ENCODE measurements at regions not wholly inside any gene's neighbourhood (a gene's known extent, or its start where the extent isn't known, plus 50 kb on each side); places are given as distances from the start of the nearest gene placed in this dataset.

- Histone ChIP-seq H4K20me1 (ENCODE audit: control insufficient read depth, insufficient read depth) (no peaks in the 10 kb centered on the region), H3K4me2 (ENCODE audit: control insufficient read depth, insufficient read depth) (no peak overlapping the region), H3K27me3 (replicated peaks in 1 of 2; ENCODE audit: control insufficient read depth in 2 of 2, insufficient read depth in 2 of 2, low read length in 1 of 2) (no peaks in the 10 kb centered on the region), H3K9me3 (replicated peaks; ENCODE audit: control insufficient read depth, insufficient read depth, low read length) (no peaks in the 10 kb centered on the region), H3K4me1 (ENCODE audit: control insufficient read depth, insufficient read depth, low read length) (no peaks in the 10 kb centered on the region), H2AFZ (ENCODE audit: control insufficient read depth, low read depth, low read length) (no peak overlapping the region), H3K9ac (ENCODE audit: control insufficient read depth, insufficient read depth, low read length) (no peak overlapping the region), H3K4me3 (no peak overlapping the region), H3K79me2 (ENCODE audit: control insufficient read depth, insufficient read depth, low read length) (no peaks in the 10 kb centered on the region), H3K36me3 (ENCODE audit: control insufficient read depth in 2 of 2, insufficient read depth in 2 of 2, low read length in 1 of 2) (no peaks in the 10 kb centered on the region), H3K27ac (ENCODE audit: control insufficient read depth, insufficient read depth) (no peak overlapping the region)
- DNase-seq (ENCODE audit: low read depth, low spot score) (no peak), ATAC-seq (no peak), FAIRE-seq (no peak)
- RAD21 ChIA-PET (ENCODE audit: unreplicated experiment) = no interaction called here
- POLR2A ChIA-PET = no interaction called here
- 18% methylated on average over 9 of the region's 9 CpGs for WGBS (ENCODE audit: insufficient coverage, insufficient replicate concordance, low lambda C conversion rate, missing lambda C conversion rate)
- SMC1A ChIA-PET (ENCODE audit: uncharacterized antibody, unreplicated experiment) = no interaction called here
- in situ Hi-C loops (cut with MboI) (no loop called here), intact Hi-C loops (cut with micrococcal nuclease; ENCODE audit: unreplicated experiment) (no loop called here)
- BruUV-seq (replicated peaks) = no TSS peak
- CTCF ChIA-PET = no interaction called here
- TF ChIP-seq, protein P1, sequence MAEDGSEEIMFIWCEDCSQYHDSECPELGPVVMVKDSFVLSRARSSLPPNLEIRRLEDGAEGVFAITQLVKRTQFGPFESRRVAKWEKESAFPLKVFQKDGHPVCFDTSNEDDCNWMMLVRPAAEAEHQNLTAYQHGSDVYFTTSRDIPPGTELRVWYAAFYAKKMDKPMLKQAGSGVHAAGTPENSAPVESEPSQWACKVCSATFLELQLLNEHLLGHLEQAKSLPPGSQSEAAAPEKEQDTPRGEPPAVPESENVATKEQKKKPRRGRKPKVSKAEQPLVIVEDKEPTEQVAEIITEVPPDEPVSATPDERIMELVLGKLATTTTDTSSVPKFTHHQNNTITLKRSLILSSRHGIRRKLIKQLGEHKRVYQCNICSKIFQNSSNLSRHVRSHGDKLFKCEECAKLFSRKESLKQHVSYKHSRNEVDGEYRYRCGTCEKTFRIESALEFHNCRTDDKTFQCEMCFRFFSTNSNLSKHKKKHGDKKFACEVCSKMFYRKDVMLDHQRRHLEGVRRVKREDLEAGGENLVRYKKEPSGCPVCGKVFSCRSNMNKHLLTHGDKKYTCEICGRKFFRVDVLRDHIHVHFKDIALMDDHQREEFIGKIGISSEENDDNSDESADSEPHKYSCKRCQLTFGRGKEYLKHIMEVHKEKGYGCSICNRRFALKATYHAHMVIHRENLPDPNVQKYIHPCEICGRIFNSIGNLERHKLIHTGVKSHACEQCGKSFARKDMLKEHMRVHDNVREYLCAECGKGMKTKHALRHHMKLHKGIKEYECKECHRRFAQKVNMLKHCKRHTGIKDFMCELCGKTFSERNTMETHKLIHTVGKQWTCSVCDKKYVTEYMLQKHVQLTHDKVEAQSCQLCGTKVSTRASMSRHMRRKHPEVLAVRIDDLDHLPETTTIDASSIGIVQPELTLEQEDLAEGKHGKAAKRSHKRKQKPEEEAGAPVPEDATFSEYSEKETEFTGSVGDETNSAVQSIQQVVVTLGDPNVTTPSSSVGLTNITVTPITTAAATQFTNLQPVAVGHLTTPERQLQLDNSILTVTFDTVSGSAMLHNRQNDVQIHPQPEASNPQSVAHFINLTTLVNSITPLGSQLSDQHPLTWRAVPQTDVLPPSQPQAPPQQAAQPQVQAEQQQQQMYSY (CRISPR knock-in tag; IDR thresholded peaks at IDR 0.05) = no peak
- no peak for TF ChIP-seq TCF7 (IDR thresholded peaks at IDR 0.05; ENCODE audit: borderline replicate concordance)
- no peak for TF ChIP-seq ZBTB11 (CRISPR knock-in tag; IDR thresholded peaks at IDR 0.05)
- no peak for TF ChIP-seq BRCA1 (IDR thresholded peaks at IDR 0.05; ENCODE audit: low read depth, low read length)
- TF ChIP-seq HDAC2 (IDR thresholded peaks at IDR 0.05) = no peak
- no peak for TF ChIP-seq CBFB (IDR thresholded peaks at IDR 0.05; ENCODE audit: low read depth)
- TF ChIP-seq SUZ12 (IDR thresholded peaks at IDR 0.05; ENCODE audit: unreplicated experiment) = no peak
- TF ChIP-seq SIN3A (IDR thresholded peaks at IDR 0.05; ENCODE audit: low read depth, low read length) = no peak
- TF ChIP-seq IKZF1 (conservative IDR thresholded peaks at IDR 0.05) = no peak
- no peak for TF ChIP-seq GATAD2B (conservative IDR thresholded peaks at IDR 0.05; ENCODE audit: low read depth)
- TF ChIP-seq, protein P2, sequence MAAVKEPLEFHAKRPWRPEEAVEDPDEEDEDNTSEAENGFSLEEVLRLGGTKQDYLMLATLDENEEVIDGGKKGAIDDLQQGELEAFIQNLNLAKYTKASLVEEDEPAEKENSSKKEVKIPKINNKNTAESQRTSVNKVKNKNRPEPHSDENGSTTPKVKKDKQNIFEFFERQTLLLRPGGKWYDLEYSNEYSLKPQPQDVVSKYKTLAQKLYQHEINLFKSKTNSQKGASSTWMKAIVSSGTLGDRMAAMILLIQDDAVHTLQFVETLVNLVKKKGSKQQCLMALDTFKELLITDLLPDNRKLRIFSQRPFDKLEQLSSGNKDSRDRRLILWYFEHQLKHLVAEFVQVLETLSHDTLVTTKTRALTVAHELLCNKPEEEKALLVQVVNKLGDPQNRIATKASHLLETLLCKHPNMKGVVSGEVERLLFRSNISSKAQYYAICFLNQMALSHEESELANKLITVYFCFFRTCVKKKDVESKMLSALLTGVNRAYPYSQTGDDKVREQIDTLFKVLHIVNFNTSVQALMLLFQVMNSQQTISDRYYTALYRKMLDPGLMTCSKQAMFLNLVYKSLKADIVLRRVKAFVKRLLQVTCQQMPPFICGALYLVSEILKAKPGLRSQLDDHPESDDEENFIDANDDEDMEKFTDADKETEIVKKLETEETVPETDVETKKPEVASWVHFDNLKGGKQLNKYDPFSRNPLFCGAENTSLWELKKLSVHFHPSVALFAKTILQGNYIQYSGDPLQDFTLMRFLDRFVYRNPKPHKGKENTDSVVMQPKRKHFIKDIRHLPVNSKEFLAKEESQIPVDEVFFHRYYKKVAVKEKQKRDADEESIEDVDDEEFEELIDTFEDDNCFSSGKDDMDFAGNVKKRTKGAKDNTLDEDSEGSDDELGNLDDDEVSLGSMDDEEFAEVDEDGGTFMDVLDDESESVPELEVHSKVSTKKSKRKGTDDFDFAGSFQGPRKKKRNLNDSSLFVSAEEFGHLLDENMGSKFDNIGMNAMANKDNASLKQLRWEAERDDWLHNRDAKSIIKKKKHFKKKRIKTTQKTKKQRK (IDR thresholded peaks at IDR 0.05; ENCODE audit: low read depth, low read length) = no peak
- TF ChIP-seq SMAD1 (IDR thresholded peaks at IDR 0.05; ENCODE audit: low read depth, partially characterized antibody) = no peak
- TF ChIP-seq PML (IDR thresholded peaks at IDR 0.05; ENCODE audit: low read length) = no peak
- TF ChIP-seq, protein P3, sequence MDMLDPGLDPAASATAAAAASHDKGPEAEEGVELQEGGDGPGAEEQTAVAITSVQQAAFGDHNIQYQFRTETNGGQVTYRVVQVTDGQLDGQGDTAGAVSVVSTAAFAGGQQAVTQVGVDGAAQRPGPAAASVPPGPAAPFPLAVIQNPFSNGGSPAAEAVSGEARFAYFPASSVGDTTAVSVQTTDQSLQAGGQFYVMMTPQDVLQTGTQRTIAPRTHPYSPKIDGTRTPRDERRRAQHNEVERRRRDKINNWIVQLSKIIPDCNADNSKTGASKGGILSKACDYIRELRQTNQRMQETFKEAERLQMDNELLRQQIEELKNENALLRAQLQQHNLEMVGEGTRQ (IDR thresholded peaks at IDR 0.05; ENCODE audit: borderline replicate concordance, low read depth, low read length) = no peak
These were observed 1525.6 kb upstream of the RAG2 start for GRCh38 chr11:38123673-38124072.

Measured in GM12878 (cell line).